ENCODE measurements at regions not wholly inside any gene's neighbourhood (a gene's known extent, or its start where the extent isn't known, plus 50 kb on each side); places are given as distances from the start of the nearest gene placed in this dataset.
"Not testable (repeated sequence)": the region's sequence is repeated elsewhere in the genome, so short reads cannot be mapped to it uniquely, and the experiment has no call there.

DNA sequence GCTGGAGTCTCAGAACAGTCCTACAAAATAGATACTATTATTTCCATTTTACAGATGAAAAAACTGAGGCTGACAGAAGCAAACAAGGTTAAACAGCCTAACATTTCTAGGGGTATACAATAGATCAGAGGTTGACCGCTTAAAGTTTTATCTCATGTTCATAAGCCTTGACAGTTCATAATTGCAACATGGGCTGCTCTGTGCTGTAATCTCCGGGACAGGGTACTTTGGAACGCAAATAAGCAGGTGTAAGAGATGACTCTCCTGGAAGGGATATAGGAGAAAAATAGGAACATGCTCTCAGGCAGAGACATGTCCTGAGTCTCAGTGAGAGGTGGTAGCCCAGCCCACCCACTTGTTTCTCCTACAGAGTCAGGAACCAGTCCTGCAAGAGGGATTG lies 72.8 kb upstream of the RBM19 start:
- no peak overlapping the region for H3K27ac ChIP-seq
- DNase-seq, result no peak
- TF ChIP-seq, protein P1, sequence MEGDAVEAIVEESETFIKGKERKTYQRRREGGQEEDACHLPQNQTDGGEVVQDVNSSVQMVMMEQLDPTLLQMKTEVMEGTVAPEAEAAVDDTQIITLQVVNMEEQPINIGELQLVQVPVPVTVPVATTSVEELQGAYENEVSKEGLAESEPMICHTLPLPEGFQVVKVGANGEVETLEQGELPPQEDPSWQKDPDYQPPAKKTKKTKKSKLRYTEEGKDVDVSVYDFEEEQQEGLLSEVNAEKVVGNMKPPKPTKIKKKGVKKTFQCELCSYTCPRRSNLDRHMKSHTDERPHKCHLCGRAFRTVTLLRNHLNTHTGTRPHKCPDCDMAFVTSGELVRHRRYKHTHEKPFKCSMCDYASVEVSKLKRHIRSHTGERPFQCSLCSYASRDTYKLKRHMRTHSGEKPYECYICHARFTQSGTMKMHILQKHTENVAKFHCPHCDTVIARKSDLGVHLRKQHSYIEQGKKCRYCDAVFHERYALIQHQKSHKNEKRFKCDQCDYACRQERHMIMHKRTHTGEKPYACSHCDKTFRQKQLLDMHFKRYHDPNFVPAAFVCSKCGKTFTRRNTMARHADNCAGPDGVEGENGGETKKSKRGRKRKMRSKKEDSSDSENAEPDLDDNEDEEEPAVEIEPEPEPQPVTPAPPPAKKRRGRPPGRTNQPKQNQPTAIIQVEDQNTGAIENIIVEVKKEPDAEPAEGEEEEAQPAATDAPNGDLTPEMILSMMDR (IDR thresholded peaks at IDR 0.05), result no peak
- no peaks in the 10 kb centered on the region for H3K9me3 ChIP-seq
- H3K4me1 ChIP-seq, result no peaks in the 10 kb centered on the region
- H3K36me3 ChIP-seq, result no peaks in the 10 kb centered on the region
- H3K4me3 ChIP-seq, result no peak overlapping the region
- intact Hi-C loops (cut with DNase I), result no loop called here
- no peak overlapping the region for H3K9ac ChIP-seq (ENCODE audit: low read depth in 2 of 2, low read length in 2 of 2)
- no peaks in the 10 kb centered on the region for H3K27me3 ChIP-seq

DNA sequence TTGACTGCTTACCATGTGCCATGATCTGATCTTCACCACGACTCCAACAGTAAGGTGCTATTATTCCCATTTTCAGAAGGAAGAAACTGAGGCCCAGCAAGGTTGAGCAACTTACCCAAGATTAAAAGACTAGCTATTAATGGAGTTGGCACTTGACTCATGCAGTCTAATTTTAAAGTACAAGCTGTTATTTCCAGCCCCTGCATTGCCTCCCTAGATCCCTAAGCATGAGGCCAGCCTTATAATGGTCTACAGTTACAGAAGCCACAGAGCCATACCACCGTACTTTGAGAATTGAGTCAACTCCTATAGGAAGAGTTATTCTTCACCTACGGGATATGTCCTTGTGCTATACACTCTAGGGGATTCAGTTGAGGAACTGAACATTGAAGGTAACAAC lies 66.7 kb upstream of the RBM19 start:
- intact Hi-C loops (cut with DNase I), result no loop called here
- H3K9me3 ChIP-seq, result no peaks in the 10 kb centered on the region

GRCh38 chr12:114030451-114030850 lies 64.3 kb upstream of the RBM19 start:
- no peak overlapping the region for H3K9ac ChIP-seq (ENCODE audit: low read depth in 2 of 2, low read length in 2 of 2)
- DNase-seq, result no peak
- intact Hi-C loops (cut with DNase I), result no loop called here

More for the DNA sequence above, 66.7 kb upstream of the RBM19 start:
- H3K4me1 ChIP-seq, result no peaks in the 10 kb centered on the region
- H3K27me3 ChIP-seq, result no peaks in the 10 kb centered on the region
- H3K4me3 ChIP-seq, result no peak overlapping the region
- H3K27ac ChIP-seq, result no peak overlapping the region
- H3K9ac ChIP-seq (ENCODE audit: low read depth in 2 of 2, low read length in 2 of 2), result no peak overlapping the region
- TF ChIP-seq, protein P1 (IDR thresholded peaks at IDR 0.05), result no peak
- no peak for DNase-seq
- H3K36me3 ChIP-seq, result no peaks in the 10 kb centered on the region

DNA sequence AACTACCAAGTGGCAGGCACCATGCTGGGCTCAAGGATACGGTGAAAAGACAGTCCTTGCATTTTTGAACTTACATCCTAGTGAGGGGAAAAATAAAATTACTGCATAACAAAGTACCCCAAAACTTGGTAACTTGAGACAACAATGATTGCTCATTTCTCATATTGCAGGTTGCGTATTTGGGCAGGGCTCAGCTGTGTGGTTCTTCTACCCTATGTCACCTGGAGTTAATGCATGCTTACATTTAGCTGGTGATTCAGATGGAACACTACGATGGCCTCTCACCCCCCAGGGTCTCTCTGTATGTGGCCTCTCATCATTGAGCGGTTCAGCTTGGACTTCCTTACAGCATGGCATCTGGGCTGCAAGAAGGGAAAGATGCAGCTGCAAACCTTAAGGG lies 60.7 kb upstream of the RBM19 start:
- intact Hi-C loops (cut with DNase I), result no loop called here
- Histone ChIP-seq H3K27me3 (no peaks in the 10 kb centered on the region), H3K4me1 (no peaks in the 10 kb centered on the region), H3K36me3 (no peaks in the 10 kb centered on the region), H3K9ac (ENCODE audit: low read depth in 2 of 2, low read length in 2 of 2) (no peak overlapping the region), H3K4me3 (no peak overlapping the region), H3K27ac (no peak overlapping the region), H3K9me3 (no peaks in the 10 kb centered on the region)
- TF ChIP-seq, protein P1 (IDR thresholded peaks at IDR 0.05), result no peak
- no peak for DNase-seq

More at GRCh38 chr12:114030451-114030850, 64.3 kb upstream of the RBM19 start:
- no peaks in the 10 kb centered on the region for H3K9me3 ChIP-seq
- no peaks in the 10 kb centered on the region for H3K4me1 ChIP-seq
- no peaks in the 10 kb centered on the region for H3K36me3 ChIP-seq
- no peak overlapping the region for H3K27ac ChIP-seq
- H3K4me3 ChIP-seq, result no peak overlapping the region
- TF ChIP-seq, protein P1 (IDR thresholded peaks at IDR 0.05), result no peak
- no peaks in the 10 kb centered on the region for H3K27me3 ChIP-seq

- H3K27ac ChIP-seq, result no peak overlapping the region
- no peak for DNase-seq
Observed at GRCh38 chr12:114025935-114026334, 59.8 kb upstream of the RBM19 start.

GRCh38 chr12:114022081-114022480 lies 56.0 kb upstream of the RBM19 start:
- H3K27me3 ChIP-seq; DNase-seq; H3K4me3 ChIP-seq; intact Hi-C loops (cut with DNase I); H3K27ac ChIP-seq; H3K36me3 ChIP-seq; H3K9me3 ChIP-seq; H3K4me1 ChIP-seq; H3K9ac ChIP-seq (ENCODE audit: low read depth in 2 of 2, low read length in 2 of 2): not testable (repeated sequence)

More at GRCh38 chr12:114025935-114026334, 59.8 kb upstream of the RBM19 start:
- no peaks in the 10 kb centered on the region for H3K27me3 ChIP-seq
- H3K4me1 ChIP-seq, result no peaks in the 10 kb centered on the region
- no peaks in the 10 kb centered on the region for H3K36me3 ChIP-seq
- intact Hi-C loops (cut with DNase I), result no loop called here
- TF ChIP-seq, protein P1 (IDR thresholded peaks at IDR 0.05), result no peak
- H3K9me3 ChIP-seq, result no peaks in the 10 kb centered on the region
- H3K4me3 ChIP-seq, result no peak overlapping the region
- H3K9ac ChIP-seq (ENCODE audit: low read depth in 2 of 2, low read length in 2 of 2), result no peak overlapping the region

Measured in colonic mucosa (tissue), 4 donors.